ENCODE measurements at regions not wholly inside any gene's neighbourhood (a gene's known extent, or its start where the extent isn't known, plus 50 kb on each side); places are given as distances from the start of the nearest gene placed in this dataset.

DNA sequence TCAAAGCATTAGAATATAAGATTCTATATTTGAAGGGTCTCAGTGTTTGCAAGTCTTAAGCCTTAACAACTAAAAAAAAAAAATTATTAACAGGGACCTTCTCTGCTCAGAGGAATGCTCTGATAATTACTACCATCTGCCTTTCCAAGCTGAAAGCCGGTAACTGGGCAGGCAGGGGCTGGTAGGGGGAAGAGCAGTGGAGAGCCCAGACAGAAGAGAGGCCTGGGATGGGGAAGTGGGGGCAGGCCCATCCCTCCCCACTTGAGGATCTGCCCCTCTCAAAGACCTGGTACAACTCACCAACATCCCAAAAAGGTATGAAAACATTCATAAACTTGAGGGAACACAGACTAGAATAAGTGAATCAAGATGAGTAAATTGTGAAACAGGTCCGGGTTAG, 113.9 kb downstream of the QDPR start:
- TF ChIP-seq, protein P1, sequence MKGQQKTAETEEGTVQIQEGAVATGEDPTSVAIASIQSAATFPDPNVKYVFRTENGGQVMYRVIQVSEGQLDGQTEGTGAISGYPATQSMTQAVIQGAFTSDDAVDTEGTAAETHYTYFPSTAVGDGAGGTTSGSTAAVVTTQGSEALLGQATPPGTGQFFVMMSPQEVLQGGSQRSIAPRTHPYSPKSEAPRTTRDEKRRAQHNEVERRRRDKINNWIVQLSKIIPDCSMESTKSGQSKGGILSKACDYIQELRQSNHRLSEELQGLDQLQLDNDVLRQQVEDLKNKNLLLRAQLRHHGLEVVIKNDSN (IDR thresholded peaks at IDR 0.05) = no peak
- no peak for TF ChIP-seq EGR1 (IDR thresholded peaks at IDR 0.05)
- no peak for TF ChIP-seq ZBTB7A (IDR thresholded peaks at IDR 0.05; ENCODE audit: low read depth)
- no peak for TF ChIP-seq EP300 (IDR thresholded peaks at IDR 0.05; ENCODE audit: borderline replicate concordance)
- TF ChIP-seq CEBPB (IDR thresholded peaks at IDR 0.05) = no peak
- TF ChIP-seq, protein P2, sequence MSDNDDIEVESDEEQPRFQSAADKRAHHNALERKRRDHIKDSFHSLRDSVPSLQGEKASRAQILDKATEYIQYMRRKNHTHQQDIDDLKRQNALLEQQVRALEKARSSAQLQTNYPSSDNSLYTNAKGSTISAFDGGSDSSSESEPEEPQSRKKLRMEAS (IDR thresholded peaks at IDR 0.05) = no peak
- no peak for TF ChIP-seq RAD21 (IDR thresholded peaks at IDR 0.05; ENCODE audit: low read depth)

All from Ishikawa (cell line).